HG02642 (cell line): ENCODE measurements at regions not wholly inside any gene's neighbourhood (a gene's known extent, or its start where the extent isn't known, plus 50 kb on each side); places are given as distances from the start of the nearest gene placed in this dataset.

Experiments used
- ATAC-seq: cut with Tn5 transposase; IDR thresholded peaks from one replicate; pipeline ENCODE4 v1.9.1; 2021; ENCODE audit warnings: mild to moderate bottlenecking; ENCODE audit not compliant: unreplicated experiment, poor library complexity

DNA sequence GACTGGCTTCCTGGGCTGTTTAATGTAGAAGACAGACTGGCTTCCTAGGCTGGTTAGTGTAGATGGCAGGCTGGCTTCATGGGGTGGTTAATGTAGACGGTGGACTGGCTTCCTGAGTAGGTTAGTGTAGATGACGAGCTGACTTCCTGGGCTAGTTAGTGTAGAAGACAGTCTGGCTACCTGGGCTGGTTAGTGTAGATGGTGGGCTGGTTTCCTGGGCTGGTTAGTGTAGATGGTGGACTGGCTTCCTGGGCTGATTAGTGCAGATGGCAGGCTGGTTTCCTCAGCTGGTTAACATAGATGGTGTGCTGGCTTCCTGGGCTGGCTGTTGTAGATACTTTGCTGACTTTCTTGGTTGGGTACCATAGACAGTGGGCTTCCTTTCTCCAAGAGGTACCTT is 122.9 kb upstream of the PPP2R2D start:
- no peak for ATAC-seq

DNA sequence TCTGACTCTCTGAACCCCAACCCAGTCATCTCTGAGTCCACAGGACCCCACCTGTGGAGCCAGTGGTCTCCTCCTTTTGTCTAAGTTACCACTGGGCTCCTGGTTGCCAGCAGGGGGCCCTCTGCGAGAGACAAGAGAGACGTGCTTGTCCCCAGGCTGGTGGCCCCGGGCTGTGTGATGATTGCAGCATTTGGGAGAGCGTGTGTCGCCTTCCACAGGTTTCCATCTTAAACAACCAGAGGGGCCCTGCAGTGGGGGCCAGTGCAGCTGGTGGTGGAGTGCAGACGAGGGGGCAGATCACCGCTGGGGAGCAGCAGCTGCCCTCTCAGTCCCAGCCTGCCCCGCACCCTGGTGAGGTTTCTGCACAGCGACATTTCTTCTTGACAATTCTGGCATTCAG is 122.4 kb upstream of the PPP2R2D start:
- ATAC-seq: no peak

- ATAC-seq: no peak
These were observed 122.0 kb upstream of the PPP2R2D start for GRCh38 chr10:131778842-131779241.

DNA sequence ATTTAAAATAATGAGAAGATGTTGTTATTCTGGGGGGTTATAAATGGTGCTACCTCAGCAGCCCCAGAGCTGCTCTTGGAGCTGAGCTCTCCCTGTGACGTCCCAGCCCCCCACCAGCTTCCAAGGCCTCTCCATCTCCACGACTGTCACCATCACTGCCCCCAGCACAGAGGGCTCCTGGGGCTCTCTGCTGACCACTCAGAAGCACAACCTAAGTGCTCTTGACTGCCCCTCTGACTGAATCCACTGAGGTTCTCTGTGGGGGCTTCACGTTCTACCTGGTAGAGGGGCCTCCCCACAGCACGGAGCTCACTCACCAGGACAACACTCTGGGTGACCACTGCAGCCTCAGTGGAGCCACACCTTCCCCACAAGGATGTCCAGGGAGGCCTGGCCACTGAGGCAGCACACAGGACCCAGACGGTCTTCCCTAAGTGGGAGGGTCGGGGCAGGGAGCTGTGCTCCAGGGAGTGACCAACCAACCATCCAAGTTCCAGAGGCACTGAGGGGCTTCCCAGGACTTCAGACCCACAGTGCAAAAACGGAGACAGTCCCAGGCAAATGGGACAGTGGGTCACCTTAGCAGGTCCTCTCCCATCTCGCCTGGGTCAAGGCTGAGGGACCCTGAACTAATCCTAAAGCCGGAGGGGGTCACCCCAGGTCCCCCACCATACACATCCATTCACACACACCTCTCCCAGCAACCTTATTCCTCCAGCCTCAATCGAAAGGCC is 121.0 kb upstream of the PPP2R2D start:
- ATAC-seq: no peak

GRCh38 chr10:131781076-131781475 is 119.7 kb upstream of the PPP2R2D start:
- no peak for ATAC-seq

- ATAC-seq: no peak
These were observed 119.0 kb upstream of the PPP2R2D start for GRCh38 chr10:131781791-131782190.

- ATAC-seq: no peak
These were observed 116.3 kb upstream of the PPP2R2D start for GRCh38 chr10:131784363-131785120.

DNA sequence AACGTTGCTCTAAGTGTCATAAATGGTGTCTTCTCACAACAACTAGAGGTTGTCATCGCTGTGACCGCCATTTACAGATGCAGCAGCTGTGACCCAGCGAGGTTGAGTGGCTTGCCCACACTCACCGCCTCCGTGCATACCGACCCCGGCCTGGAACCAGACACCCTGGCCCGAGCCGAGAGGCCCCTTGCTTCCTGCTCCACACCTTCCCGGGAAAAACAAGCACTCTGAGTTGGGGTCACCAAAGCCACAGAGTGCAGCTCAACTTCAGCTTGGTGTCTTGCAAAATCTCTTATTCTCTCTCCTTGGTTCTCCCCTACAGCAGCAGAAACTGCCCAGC is 115.7 kb upstream of the PPP2R2D start:
- no peak for ATAC-seq

DNA sequence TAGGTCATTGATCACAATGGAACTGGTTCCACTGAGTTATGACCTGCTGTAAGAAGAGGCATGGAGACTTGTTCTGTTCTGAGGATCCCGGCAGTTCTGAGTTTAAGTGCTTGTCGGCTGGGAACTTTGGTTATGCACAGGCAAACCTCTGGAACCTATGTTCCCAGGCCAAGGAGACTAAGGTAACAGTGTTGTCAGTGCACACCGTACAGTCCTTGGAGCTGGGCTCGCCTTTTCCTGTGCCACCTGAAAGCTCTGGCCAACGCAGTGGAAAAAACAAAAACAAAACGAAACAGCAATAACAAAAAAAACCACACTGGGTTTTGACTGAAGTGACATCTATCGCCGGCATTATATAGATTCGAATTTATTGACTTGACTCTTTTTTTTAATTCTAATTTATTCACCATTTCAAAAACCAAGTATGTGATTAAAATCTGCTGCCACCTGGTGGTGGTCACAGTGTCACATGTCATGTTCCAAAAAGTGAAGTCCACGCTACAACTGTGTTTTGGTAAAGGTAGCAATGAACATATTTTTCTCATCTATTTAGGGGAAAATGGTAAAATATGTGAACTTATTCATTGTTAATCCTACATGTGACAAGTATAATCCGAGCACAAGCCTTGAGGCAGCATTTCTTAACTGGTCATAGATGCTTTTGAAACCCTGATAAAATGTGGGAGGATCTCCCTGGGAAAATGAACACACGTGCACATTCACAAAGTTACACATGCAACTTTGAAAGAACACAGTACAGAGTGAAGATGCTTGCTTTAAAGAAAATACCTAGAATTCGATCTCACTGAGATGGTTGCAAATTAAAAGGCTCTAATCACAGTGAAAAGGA is 113.8 kb upstream of the PPP2R2D start:
- ATAC-seq: no peak

DNA sequence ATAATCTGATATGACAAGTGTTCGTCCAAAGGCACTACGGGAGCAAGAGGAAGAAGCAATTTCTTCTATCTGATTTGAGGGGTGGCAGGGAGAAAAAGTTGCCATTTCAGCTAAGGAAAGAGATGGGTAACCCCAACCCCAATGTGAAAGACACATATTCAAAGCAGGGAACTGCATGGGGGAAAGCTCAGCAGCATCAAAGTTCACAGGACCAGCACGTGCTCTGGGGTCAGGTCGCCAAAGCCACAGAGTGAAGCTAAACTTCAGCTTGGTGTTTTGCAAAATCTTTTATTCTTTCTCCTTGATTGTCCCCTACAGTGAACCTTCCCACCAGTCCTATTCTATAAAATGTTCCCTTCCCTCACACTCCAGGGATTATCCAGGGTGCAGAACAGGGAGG is 112.8 kb upstream of the PPP2R2D start:
- no peak for ATAC-seq

GRCh38 chr10:131788386-131788785 is 112.4 kb upstream of the PPP2R2D start:
- ATAC-seq: no peak

GRCh38 chr10:131789516-131789915 is 111.3 kb upstream of the PPP2R2D start:
- ATAC-seq: no peak

GRCh38 chr10:131790021-131790420 is 110.8 kb upstream of the PPP2R2D start:
- ATAC-seq: no peak

DNA sequence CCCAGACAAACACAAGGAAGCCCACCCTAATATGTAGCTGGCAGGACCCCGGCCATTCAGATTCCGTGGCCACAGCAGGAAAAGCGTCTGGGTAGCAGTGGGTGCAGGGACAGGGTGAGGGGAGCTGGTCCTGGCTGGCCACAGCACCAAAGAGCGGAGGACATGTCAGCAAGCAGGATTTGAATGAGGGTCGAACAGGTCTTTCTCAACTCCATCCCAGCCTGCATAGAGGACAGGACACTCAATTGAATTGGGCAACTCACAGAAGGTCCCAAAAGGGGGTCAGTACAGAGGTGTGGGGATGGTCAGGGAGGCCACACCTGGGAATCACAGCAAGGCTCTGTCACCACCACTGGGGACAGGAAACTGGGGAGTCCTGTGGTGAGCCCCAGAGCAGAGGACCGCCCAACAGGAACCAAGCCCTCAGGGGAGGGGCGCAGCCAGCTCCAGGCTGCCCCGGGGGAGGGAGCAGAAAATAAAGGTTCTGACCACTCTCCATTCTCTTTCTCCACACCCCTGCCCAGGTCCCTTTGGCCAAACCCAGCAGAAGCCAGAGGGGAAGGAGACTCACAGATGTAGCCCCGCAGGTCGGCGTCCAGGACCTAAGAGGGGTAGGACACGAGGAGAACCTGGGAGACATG is 108.7 kb upstream of the PPP2R2D start:
- ATAC-seq: no peak

GRCh38 chr10:131792809-131793208 is 108.0 kb upstream of the PPP2R2D start:
- no peak for ATAC-seq

DNA sequence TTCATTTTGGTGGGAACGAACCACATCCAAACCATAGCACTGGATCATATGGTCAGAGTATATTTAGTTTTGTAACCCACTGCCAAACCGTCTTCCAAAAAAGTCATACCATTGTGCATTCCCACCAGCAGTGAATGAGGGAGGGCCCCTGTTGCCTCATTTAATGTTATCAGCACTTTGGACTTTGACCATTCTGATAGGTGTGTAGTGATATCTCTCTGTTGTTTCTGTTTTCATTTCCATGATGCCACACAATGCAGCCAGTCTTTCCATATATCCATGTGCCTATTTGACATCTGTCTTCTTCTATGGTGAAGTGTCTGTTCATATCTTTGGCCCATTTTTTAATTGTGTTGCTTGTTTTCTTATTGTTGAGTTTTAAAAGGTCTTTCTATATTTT is 105.0 kb upstream of the PPP2R2D start:
- no peak for ATAC-seq

DNA sequence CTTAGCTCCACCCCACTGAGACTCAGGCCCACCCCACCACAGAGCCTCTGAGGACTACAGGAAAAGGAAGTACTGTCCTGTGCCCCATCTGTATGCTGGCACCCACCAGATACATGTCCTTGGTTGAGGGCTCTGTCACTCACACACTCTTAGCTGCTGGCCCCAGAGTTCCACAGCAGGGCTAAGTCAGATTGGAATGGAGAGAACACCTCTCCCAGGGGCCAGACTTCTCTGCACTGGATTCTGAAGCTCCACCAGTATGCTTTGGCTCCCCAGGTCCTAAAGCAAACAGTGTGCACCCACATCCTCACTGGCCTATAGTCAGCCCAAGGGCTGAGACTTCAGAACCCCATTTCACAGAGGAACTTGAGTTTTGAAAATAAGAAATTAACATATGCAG is 103.2 kb upstream of the PPP2R2D start:
- ATAC-seq: no peak

DNA sequence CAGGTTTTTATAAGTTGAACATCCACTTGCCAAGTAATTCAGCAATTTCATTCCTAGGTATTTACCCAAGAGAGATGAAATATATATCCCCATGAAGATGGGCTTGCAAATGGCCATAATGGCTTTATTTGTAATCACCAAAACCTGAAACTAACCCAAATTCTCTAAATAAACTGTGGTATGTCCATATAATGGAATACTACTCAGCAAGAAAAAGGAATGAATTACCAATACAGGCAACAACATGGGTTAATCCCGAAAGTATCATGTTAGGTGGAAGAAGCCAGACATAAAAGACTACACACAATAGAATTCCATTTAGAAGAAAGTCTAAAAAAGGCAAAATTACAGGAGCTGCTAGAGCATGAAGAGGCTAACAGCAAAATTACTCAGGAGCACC is 101.4 kb upstream of the PPP2R2D start:
- ATAC-seq: no peak

- ATAC-seq: no peak
These were observed 98.5 kb upstream of the PPP2R2D start for GRCh38 chr10:131802156-131802915.

GRCh38 chr10:131802996-131803395 is 97.8 kb upstream of the PPP2R2D start:
- no peak for ATAC-seq
